Natural killer cell (primary cell): ENCODE measurements at regions not wholly inside any gene's neighbourhood (a gene's known extent, or its start where the extent isn't known, plus 50 kb on each side); places are given as distances from the start of the nearest gene placed in this dataset.

Source experiments
- ATAC-seq, 3 donors: fragments of 150-1000 bp in 2 of 3; fragments of 200-7000 bp in 1 of 3; cut with Tn5 transposase; 1 replicate in 1 of 3; 2 replicates in 2 of 3; pipeline ENCODE4 v1.10.0; 2021; ENCODE audit warnings: mild to moderate bottlenecking in 2 of 3, moderate library complexity in 2 of 3
- DNase-seq, 2 donors: peaks; one replicate each; pipeline versions ENCODE4 v3.0.0 to v3.0.0-alpha.2; 2013 to 2021; ENCODE audit warnings: mixed read lengths in 1 of 2
- H3K27ac ChIP-seq: one replicate; pipeline ENCODE4 v1.5.1; 2013; ENCODE audit warnings: mild to moderate bottlenecking, low read length
- H3K27me3 ChIP-seq: one replicate; pipeline ENCODE4 v1.6.1; 2013; ENCODE audit warnings: low read length; ENCODE audit not compliant: control insufficient read depth, insufficient read depth
- H3K36me3 ChIP-seq: one replicate; pipeline ENCODE4 v1.6.1; 2013; ENCODE audit warnings: low read length; ENCODE audit not compliant: control insufficient read depth, insufficient read depth
- H3K4me1 ChIP-seq: one replicate; pipeline ENCODE4 v1.6.1; 2013; ENCODE audit warnings: low read length; ENCODE audit not compliant: control insufficient read depth, insufficient read depth
- H3K4me3 ChIP-seq: one replicate; pipeline ENCODE4 v1.5.1; 2013; ENCODE audit warnings: low read length
- H3K9me3 ChIP-seq: one replicate; pipeline ENCODE4 v1.6.1; 2013; ENCODE audit warnings: low read length; ENCODE audit not compliant: control insufficient read depth, insufficient read depth
- H3K27ac Mint-ChIP-seq, 2 donors: one replicate each; pipeline ENCODE4 v1.8.0; 2022; ENCODE audit warnings: mild to moderate bottlenecking in 2 of 2, mixed read lengths in 2 of 2, moderate library complexity in 1 of 2
- H3K27me3 Mint-ChIP-seq, 2 donors: one replicate each; pipeline ENCODE4 v1.8.0; 2022; ENCODE audit warnings: low read depth in 2 of 2, mixed read lengths in 2 of 2
- H3K36me3 Mint-ChIP-seq: one replicate; pipeline ENCODE4 v1.8.0; 2022; ENCODE audit warnings: mixed read lengths
- H3K4me1 Mint-ChIP-seq, 2 donors: one replicate each; pipeline ENCODE4 v1.8.0; 2022; ENCODE audit warnings: mixed read lengths in 2 of 2
- H3K4me3 Mint-ChIP-seq: one replicate; pipeline ENCODE4 v1.8.0; 2022; ENCODE audit warnings: mild to moderate bottlenecking, moderate library complexity, mixed read lengths
- H3K9me3 Mint-ChIP-seq, 2 donors: one replicate each; pipeline ENCODE4 v1.8.0; 2022; ENCODE audit warnings: mixed read lengths in 2 of 2
- WGBS: methylation state at CpG from one replicate; pipeline ENCODE4 v1.1.7; 2013; ENCODE audit warnings: missing lambda C conversion rate; ENCODE audit not compliant: insufficient coverage; 5-methylcytosine and 5-hydroxymethylcytosine counted together
- intact Hi-C: fragments of 100-400 bp; cut with micrococcal nuclease; formaldehyde crosslinking; loops from one replicate; pipeline ENCODE4 v1.14.2; 2022
- TF ChIP-seq, protein P1 (sequence below): fragments of 200-600 bp; IDR thresholded peaks from one replicate; pipeline ENCODE4 v1.8.0; 2022; ENCODE audit warnings: antibody characterized with exemption

- H3K27me3 Mint-ChIP-seq: no peaks in the 10 kb centered on the region
- no peak overlapping the region for H3K4me3 Mint-ChIP-seq
- intact Hi-C loops: no loop called here
- H3K36me3 Mint-ChIP-seq: no peaks in the 10 kb centered on the region
- Histone ChIP-seq H3K36me3 (no peaks in the 10 kb centered on the region), H3K9me3 (no peaks in the 10 kb centered on the region), H3K4me1 (no peaks in the 10 kb centered on the region), H3K4me3 (no peak overlapping the region), H3K27ac (no peak overlapping the region), H3K27me3 (no peaks in the 10 kb centered on the region)
- TF ChIP-seq, protein P1, sequence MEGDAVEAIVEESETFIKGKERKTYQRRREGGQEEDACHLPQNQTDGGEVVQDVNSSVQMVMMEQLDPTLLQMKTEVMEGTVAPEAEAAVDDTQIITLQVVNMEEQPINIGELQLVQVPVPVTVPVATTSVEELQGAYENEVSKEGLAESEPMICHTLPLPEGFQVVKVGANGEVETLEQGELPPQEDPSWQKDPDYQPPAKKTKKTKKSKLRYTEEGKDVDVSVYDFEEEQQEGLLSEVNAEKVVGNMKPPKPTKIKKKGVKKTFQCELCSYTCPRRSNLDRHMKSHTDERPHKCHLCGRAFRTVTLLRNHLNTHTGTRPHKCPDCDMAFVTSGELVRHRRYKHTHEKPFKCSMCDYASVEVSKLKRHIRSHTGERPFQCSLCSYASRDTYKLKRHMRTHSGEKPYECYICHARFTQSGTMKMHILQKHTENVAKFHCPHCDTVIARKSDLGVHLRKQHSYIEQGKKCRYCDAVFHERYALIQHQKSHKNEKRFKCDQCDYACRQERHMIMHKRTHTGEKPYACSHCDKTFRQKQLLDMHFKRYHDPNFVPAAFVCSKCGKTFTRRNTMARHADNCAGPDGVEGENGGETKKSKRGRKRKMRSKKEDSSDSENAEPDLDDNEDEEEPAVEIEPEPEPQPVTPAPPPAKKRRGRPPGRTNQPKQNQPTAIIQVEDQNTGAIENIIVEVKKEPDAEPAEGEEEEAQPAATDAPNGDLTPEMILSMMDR: no peak
- ATAC-seq: no peak
- WGBS: 100% methylated on average over 1 of the region's 3 CpGs
- DNase-seq: no peak
- H3K4me1 Mint-ChIP-seq: no peaks in the 10 kb centered on the region
- no peak overlapping the region for H3K27ac Mint-ChIP-seq
- peaks cover 0 to 5% of the 10 kb centered on the region in 2 donors for H3K9me3 Mint-ChIP-seq
These were observed 830.8 kb upstream of the POU3F4 start for GRCh38 chrX:82677286-82677685.

GRCh38 chrX:82692991-82693390 lies 815.1 kb upstream of the POU3F4 start:
- Mint-ChIP-seq H3K27me3 (no peaks in the 10 kb centered on the region), H3K36me3 (no peaks in the 10 kb centered on the region), H3K4me3 (no peak overlapping the region), H3K27ac (no peak overlapping the region), H3K9me3 (peaks cover 0 to 6% of the 10 kb centered on the region in 2 donors), H3K4me1 (no peaks in the 10 kb centered on the region)
- no peak for ATAC-seq
- Histone ChIP-seq H3K27ac (no peak overlapping the region), H3K36me3 (no peaks in the 10 kb centered on the region), H3K4me1 (no peaks in the 10 kb centered on the region), H3K27me3 (no peaks in the 10 kb centered on the region), H3K4me3 (no peak overlapping the region), H3K9me3 (no peaks in the 10 kb centered on the region)
- TF ChIP-seq, protein P1: no peak
- intact Hi-C loops: no loop called here
- DNase-seq: no peak
- 50% methylated on average over 1 of the region's 3 CpGs for WGBS

DNA sequence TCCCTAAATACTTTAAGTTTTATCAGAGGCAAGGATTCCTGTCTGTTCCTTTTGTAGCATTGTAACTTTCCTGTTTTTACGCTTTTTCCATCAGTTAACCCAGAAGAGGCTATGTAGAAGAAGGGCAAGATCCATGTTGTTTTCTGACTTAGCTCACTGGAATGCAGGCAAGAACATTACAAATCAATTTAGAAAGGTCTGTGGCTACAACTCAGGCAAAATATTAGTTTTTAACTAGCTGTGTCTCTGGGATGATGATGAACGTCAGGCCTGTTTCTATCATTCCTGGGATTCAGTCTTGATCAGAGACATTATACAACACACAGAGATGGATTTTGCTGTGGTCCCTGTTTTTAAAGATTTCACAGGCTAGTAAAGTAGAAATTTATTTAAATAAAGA lies 813.0 kb upstream of the POU3F4 start:
- H3K27me3 Mint-ChIP-seq: no peaks in the 10 kb centered on the region
- DNase-seq: no peak
- WGBS: 92% methylated on average over 1 of the region's 2 CpGs
- no peak for ATAC-seq
- Histone ChIP-seq H3K4me1 (no peaks in the 10 kb centered on the region), H3K27me3 (no peaks in the 10 kb centered on the region), H3K9me3 (no peaks in the 10 kb centered on the region), H3K36me3 (no peaks in the 10 kb centered on the region), H3K4me3 (no peak overlapping the region), H3K27ac (no peak overlapping the region)
- no peaks in the 10 kb centered on the region for H3K36me3 Mint-ChIP-seq
- H3K9me3 Mint-ChIP-seq: peaks cover 2 to 4% of the 10 kb centered on the region in 2 donors
- no peak overlapping the region for H3K27ac Mint-ChIP-seq
- no peaks in the 10 kb centered on the region for H3K4me1 Mint-ChIP-seq
- intact Hi-C loops: no loop called here
- no peak overlapping the region for H3K4me3 Mint-ChIP-seq
- TF ChIP-seq, protein P1: no peak

DNA sequence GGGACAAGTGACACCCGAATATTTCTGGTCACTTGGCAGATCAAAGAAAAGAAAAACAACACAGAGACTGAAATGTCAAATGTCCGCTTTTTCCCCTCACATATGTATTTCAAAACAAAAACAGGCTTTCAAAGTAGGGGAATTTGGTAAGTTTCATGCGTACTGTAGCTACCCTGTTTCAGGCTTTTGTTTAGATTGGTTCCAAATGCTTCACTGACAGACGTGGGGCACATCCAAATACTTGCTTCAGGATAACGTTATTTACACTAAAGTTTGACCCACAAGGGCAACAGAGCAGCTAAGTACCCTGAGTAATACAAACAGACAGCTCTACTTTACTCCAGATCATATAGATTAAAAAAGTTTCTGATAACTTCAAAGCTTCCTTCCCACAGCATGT lies 804.5 kb upstream of the POU3F4 start:
- no peaks in the 10 kb centered on the region for H3K36me3 ChIP-seq
- no peaks in the 10 kb centered on the region for H3K9me3 ChIP-seq
- no peaks in the 10 kb centered on the region for H3K4me1 Mint-ChIP-seq
- H3K36me3 Mint-ChIP-seq: no peaks in the 10 kb centered on the region
- H3K4me3 ChIP-seq: no peak overlapping the region
- peaks cover 0 to 7% of the 10 kb centered on the region in 2 donors for H3K27me3 Mint-ChIP-seq
- TF ChIP-seq, protein P1: no peak
- no peaks in the 10 kb centered on the region for H3K27me3 ChIP-seq
- intact Hi-C loops: no loop called here
- peaks cover 2 to 3% of the 10 kb centered on the region in 2 donors for H3K9me3 Mint-ChIP-seq
- H3K27ac ChIP-seq: no peak overlapping the region
- no peak overlapping the region for H3K4me3 Mint-ChIP-seq
- H3K27ac Mint-ChIP-seq: no peak overlapping the region
- H3K4me1 ChIP-seq: no peaks in the 10 kb centered on the region
- no peak for ATAC-seq
- DNase-seq: no peak
- 52% methylated on average over 3 of the region's 5 CpGs for WGBS
